Keratinocyte (primary cell): ENCODE measurements at regions not wholly inside any gene's neighbourhood (a gene's known extent, or its start where the extent isn't known, plus 50 kb on each side); places are given as distances from the start of the nearest gene placed in this dataset.

ENCODE experiments used
- EZH2 ChIP-seq: IDR thresholded peaks from one replicate; pipeline ENCODE4 v1.6.1; 2012; ENCODE audit warnings: inconsistent platforms, mild to moderate bottlenecking, low read length, moderate library complexity
- TF ChIP-seq, protein P1 (sequence below), 3 experiments: IDR thresholded peaks in 1 of 3; conservative IDR thresholded peaks in 1 of 3; optimal IDR thresholded peaks in 1 of 3; 2 replicates in 2 of 3; 3 replicates in 1 of 3; pipeline versions ENCODE3 to v1.5.1; 2011; ENCODE audit warnings: low read length in 3 of 3, mild to moderate bottlenecking in 3 of 3, moderate library complexity in 2 of 3, control low read depth in 1 of 3, inconsistent platforms in 1 of 3; ENCODE audit not compliant: insufficient read depth in 2 of 3; ENCODE audit errors: extremely low read depth in 1 of 3

- TF ChIP-seq, protein P1, sequence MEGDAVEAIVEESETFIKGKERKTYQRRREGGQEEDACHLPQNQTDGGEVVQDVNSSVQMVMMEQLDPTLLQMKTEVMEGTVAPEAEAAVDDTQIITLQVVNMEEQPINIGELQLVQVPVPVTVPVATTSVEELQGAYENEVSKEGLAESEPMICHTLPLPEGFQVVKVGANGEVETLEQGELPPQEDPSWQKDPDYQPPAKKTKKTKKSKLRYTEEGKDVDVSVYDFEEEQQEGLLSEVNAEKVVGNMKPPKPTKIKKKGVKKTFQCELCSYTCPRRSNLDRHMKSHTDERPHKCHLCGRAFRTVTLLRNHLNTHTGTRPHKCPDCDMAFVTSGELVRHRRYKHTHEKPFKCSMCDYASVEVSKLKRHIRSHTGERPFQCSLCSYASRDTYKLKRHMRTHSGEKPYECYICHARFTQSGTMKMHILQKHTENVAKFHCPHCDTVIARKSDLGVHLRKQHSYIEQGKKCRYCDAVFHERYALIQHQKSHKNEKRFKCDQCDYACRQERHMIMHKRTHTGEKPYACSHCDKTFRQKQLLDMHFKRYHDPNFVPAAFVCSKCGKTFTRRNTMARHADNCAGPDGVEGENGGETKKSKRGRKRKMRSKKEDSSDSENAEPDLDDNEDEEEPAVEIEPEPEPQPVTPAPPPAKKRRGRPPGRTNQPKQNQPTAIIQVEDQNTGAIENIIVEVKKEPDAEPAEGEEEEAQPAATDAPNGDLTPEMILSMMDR (optimal IDR thresholded peaks at IDR 0.05 in 1 of 3, IDR thresholded peaks at IDR 0.05 in 1 of 3, conservative IDR thresholded peaks at IDR 0.05 in 1 of 3; ENCODE audit: extremely low read depth in 1 of 3, insufficient read depth in 2 of 3, low read length in 3 of 3), result no peak
- no peak for TF ChIP-seq EZH2
These were observed 337.1 kb upstream of the NECTIN3 start for GRCh38 chr3:110734524-110734923.
